IPS-20b (cell line): ENCODE measurements at regions not wholly inside any gene's neighbourhood (a gene's known extent, or its start where the extent isn't known, plus 50 kb on each side); places are given as distances from the start of the nearest gene placed in this dataset.
"Not testable (repeated sequence)": the region's sequence is repeated elsewhere in the genome, so short reads cannot be mapped to it uniquely, and the experiment has no call there.

Experiments used
- H3K27ac ChIP-seq: one replicate; pipeline ENCODE4 v1.5.1; 2013; ENCODE audit warnings: low read length
- H3K27me3 ChIP-seq: 2 replicates; pipeline ENCODE4 v1.6.1; 2013; ENCODE audit warnings: mild to moderate bottlenecking, low read length, inconsistent platforms; ENCODE audit not compliant: insufficient read depth
- H3K36me3 ChIP-seq: 2 replicates; pipeline ENCODE4 v1.6.1; 2013; ENCODE audit warnings: low read depth, mild to moderate bottlenecking, inconsistent platforms, low read length, moderate library complexity; ENCODE audit not compliant: insufficient read depth
- H3K4me1 ChIP-seq: 2 replicates; pipeline ENCODE4 v1.6.1; 2013; ENCODE audit warnings: mild to moderate bottlenecking, control low read depth, inconsistent platforms, low read length, moderate library complexity; ENCODE audit not compliant: insufficient read depth
- H3K4me3 ChIP-seq: 2 replicates; pipeline ENCODE4 v1.5.1; 2013; ENCODE audit warnings: mild to moderate bottlenecking, low read length, inconsistent platforms
- H3K9ac ChIP-seq: 2 replicates; pipeline ENCODE4 v1.6.1; 2013; ENCODE audit warnings: low read depth, mild to moderate bottlenecking, inconsistent platforms, low read length, moderate library complexity
- H3K9me3 ChIP-seq: 2 replicates; pipeline ENCODE4 v1.6.1; 2013; ENCODE audit warnings: mild to moderate bottlenecking, low read depth, low read length, inconsistent platforms; ENCODE audit not compliant: insufficient read depth

- H3K36me3 ChIP-seq, H3K4me3 ChIP-seq, H3K27me3 ChIP-seq, H3K27ac ChIP-seq, H3K4me1 ChIP-seq, H3K9ac ChIP-seq, H3K9me3 ChIP-seq: not testable (repeated sequence)
These were observed 1065.1 kb downstream of the RPIA start for GRCh38 chr2:89756616-89757015.

GRCh38 chr2:89758332-89759026, 1067.0 kb downstream of the RPIA start:
- not testable (repeated sequence) for H3K36me3 ChIP-seq, H3K9me3 ChIP-seq, H3K27ac ChIP-seq, H3K9ac ChIP-seq, H3K27me3 ChIP-seq, H3K4me1 ChIP-seq, H3K4me3 ChIP-seq

- not testable (repeated sequence) for H3K36me3 ChIP-seq, H3K4me1 ChIP-seq, H3K4me3 ChIP-seq, H3K27ac ChIP-seq, H3K9me3 ChIP-seq, H3K9ac ChIP-seq
- peaks cover 20% of the 10 kb centered on the region for H3K27me3 ChIP-seq
These were observed 1069.3 kb downstream of the RPIA start for GRCh38 chr2:89760762-89761161.

GRCh38 chr2:89761171-89761570, 1069.7 kb downstream of the RPIA start:
- H3K4me1 ChIP-seq, H3K9me3 ChIP-seq, H3K27ac ChIP-seq, H3K4me3 ChIP-seq, H3K36me3 ChIP-seq, H3K9ac ChIP-seq: not testable (repeated sequence)
- H3K27me3 ChIP-seq: peaks cover 22% of the 10 kb centered on the region

- not testable (repeated sequence) for H3K4me1 ChIP-seq, H3K4me3 ChIP-seq, H3K9me3 ChIP-seq, H3K27ac ChIP-seq, H3K36me3 ChIP-seq, H3K9ac ChIP-seq
- peaks cover 29% of the 10 kb centered on the region for H3K27me3 ChIP-seq
These were observed 1070.4 kb downstream of the RPIA start for GRCh38 chr2:89761863-89762262.

GRCh38 chr2:89762461-89763253, 1071.2 kb downstream of the RPIA start:
- Histone ChIP-seq H3K27me3 (peaks cover 37% of the 10 kb centered on the region), H3K4me3 (peak overlapping the region; percentile 34; the same call in 1 of the 2 replicates)
- not testable (repeated sequence) for H3K27ac ChIP-seq, H3K9ac ChIP-seq, H3K36me3 ChIP-seq, H3K4me1 ChIP-seq, H3K9me3 ChIP-seq

GRCh38 chr2:89763254-89763580, 1071.7 kb downstream of the RPIA start:
- Histone ChIP-seq H3K9ac (no peak overlapping the region), H3K36me3 (no peaks in the 10 kb centered on the region), H3K27me3 (peaks cover 42% of the 10 kb centered on the region), H3K4me3 (peak overlapping the region; percentile 53; the same call in 1 of the 2 replicates), H3K4me1 (peaks cover 3% of the 10 kb centered on the region; the same call in 1 of the 2 replicates), H3K27ac (no peak overlapping the region), H3K9me3 (no peaks in the 10 kb centered on the region; the same call in 1 of the 2 replicates)

- peak overlapping the region; percentile 53; the same call in 1 of the 2 replicates for H3K4me3 ChIP-seq
- H3K27ac ChIP-seq: no peak overlapping the region
These were observed 1072.4 kb downstream of the RPIA start for GRCh38 chr2:89763581-89764485.

GRCh38 chr2:89764571-89765360, 1073.3 kb downstream of the RPIA start:
- H3K9me3 ChIP-seq, H3K36me3 ChIP-seq, H3K4me1 ChIP-seq, H3K4me3 ChIP-seq, H3K9ac ChIP-seq, H3K27ac ChIP-seq: not testable (repeated sequence)
- H3K27me3 ChIP-seq: peaks cover 56% of the 10 kb centered on the region

More at GRCh38 chr2:89763581-89764485, 1072.4 kb downstream of the RPIA start:
- H3K9me3 ChIP-seq: no peaks in the 10 kb centered on the region; the same call in 1 of the 2 replicates
- no peaks in the 10 kb centered on the region for H3K36me3 ChIP-seq
- H3K27me3 ChIP-seq: peaks cover 48% of the 10 kb centered on the region
- no peak overlapping the region for H3K9ac ChIP-seq
- peaks cover 3% of the 10 kb centered on the region; the same call in 1 of the 2 replicates for H3K4me1 ChIP-seq

GRCh38 chr2:89765361-89765718, 1073.9 kb downstream of the RPIA start:
- H3K36me3 ChIP-seq, H3K4me3 ChIP-seq, H3K27ac ChIP-seq, H3K9me3 ChIP-seq, H3K9ac ChIP-seq, H3K4me1 ChIP-seq: not testable (repeated sequence)
- H3K27me3 ChIP-seq: peaks cover 62% of the 10 kb centered on the region
